GM21528 (cell line): ENCODE measurements at regions not wholly inside any gene's neighbourhood (a gene's known extent, or its start where the extent isn't known, plus 50 kb on each side); places are given as distances from the start of the nearest gene placed in this dataset.
"Not testable (repeated sequence)": the region's sequence is repeated elsewhere in the genome, so short reads cannot be mapped to it uniquely, and the experiment has no call there.

Source experiments
- ATAC-seq: cut with Tn5 transposase; IDR thresholded peaks from one replicate; pipeline ENCODE4 v1.9.1; 2021; ENCODE audit warnings: mild to moderate bottlenecking, moderate library complexity; ENCODE audit not compliant: unreplicated experiment, low FRiP score

DNA sequence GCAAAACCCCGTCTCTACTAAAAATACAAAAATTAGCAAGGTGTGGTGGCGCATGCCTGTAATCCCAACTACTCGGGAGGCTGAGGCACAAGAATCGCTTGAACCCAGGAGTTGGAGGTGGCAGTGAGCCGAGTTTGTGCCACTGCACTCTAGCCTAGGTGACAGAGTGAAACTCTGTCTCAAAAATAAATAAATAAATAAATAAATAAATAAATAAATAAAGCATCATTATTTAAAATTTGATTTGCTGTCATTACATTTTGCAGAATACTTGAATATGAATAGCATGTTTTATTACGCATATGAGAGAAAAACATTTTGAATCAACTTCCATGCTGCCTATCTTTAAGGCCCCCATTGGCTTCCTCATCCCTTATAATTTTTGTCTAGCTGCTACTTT lies 53.4 kb upstream of the MED14 start:
- not testable (repeated sequence) for ATAC-seq

DNA sequence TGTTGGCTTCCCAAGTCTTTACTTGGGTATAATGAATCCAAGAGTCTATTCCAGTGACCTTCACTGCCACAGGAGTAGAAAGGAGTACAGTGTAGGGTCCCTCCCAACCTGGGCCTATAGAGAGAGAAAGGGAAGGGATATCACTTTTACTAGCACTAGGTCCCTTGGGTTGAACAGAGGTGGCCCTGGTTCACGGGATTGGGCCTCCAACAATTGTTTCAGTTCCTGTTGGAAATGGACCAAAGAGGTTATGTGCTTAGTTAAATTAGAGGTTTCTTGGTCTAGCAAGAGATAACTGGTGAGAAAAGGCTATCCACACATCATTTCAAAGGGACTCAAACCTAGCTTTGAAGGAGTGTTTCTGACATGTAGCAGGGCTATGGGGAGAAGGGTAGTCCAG lies 57.1 kb upstream of the MED14 start:
- no peak for ATAC-seq

DNA sequence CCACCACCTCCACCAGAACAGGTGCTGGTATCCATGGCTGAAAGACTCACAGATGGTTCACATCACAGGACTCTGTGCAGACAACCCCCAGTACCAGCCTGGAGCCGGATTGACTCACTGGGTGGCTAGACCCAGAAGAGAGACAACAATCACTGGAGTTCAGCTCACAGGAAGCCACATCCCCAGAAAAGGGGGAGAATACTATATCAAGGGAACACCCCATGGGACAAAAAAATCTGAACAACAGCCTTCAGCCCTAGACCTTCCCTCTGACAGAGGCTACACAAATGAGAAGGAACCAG lies 59.4 kb upstream of the MED14 start:
- ATAC-seq = not testable (repeated sequence)

DNA sequence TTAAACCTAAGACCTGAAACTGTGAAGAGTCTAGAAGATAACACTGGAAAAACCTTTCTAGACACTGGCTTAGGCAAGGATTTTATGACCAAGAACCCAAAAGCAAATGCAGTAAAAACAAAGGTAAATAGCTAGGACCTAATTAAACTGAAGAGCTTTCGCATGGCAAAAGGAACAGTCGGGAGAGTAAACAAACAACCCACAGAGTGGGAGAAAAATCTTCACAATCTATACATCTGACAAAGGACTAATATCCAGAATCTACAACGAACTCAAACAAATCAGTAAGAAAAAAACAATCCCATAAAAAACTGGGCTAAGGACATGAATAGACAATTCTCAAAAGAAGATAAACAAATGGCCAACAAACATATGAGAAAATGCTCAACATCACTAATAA lies 64.4 kb upstream of the MED14 start:
- ATAC-seq = not testable (repeated sequence)

DNA sequence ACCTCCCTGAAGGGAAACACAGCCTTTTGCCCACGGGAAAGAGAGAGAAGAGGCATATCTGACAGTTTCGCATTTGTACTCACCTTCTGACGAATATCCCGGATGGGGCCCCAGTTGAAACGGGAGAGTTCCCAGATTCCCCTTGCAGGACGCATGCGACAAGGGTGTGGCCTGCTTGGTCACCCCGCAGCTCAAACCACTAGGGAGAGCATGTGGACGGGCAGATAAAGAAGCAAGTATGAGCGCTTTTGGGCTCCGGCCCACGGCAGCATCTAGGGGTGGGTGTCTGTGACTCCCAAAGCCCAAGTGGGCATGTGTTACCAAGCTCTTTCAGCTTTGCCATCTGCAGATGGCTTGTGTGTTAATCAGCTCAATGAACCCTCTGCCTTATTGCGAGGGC lies 70.1 kb upstream of the MED14 start:
- ATAC-seq = no peak

DNA sequence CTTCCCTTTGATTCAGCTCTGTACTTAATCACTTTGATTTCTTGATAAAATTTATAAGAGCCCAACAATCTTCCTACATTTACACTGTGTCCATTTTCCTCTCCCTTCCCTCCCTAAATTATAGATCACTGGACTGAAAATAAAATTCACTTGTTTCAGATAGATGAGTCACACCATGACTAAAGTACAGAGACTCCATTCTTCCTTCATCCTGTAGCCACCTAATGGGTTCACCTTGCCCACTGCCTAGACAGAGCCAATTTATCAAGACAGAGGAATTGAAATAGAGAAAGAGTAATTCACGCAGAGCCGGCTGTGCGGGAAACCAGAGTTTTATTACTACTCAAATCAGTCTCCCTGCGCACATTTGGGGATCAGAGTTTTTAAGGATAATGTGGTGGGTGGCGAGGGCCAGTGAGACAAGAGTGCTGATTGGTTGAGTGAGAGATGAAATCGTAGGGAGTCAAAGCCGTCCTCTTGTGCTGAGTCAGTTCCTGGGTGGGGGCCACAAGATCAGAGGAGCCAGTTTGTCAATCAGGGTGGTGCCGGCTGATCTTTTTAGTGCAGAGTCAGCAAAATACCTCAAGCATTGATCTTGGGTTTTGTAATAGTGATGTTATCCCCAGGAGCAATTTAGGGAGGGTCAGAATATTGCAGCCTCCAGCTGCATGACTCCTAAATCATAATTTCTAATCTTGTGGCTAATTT lies 71.3 kb upstream of the MED14 start:
- ATAC-seq = no peak

DNA sequence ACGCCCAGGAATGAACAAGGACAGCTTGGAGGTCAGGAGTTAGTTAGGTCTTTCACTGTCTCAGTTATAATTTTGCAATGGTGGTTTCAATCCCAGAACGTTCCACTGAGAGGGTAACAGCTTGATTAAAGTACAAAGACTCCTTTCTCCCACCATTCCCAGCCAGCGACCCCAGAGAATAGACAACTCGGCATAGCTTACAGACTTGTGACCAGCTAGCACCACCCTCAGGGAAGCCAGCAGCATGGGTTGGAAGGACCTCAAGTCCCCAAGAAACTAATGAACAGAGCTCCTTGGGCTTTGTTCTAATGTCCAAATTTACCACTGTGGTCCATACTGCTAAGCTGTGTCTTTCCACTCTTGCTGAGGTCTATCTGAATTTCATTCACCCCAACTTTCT lies 72.0 kb upstream of the MED14 start:
- no peak for ATAC-seq

DNA sequence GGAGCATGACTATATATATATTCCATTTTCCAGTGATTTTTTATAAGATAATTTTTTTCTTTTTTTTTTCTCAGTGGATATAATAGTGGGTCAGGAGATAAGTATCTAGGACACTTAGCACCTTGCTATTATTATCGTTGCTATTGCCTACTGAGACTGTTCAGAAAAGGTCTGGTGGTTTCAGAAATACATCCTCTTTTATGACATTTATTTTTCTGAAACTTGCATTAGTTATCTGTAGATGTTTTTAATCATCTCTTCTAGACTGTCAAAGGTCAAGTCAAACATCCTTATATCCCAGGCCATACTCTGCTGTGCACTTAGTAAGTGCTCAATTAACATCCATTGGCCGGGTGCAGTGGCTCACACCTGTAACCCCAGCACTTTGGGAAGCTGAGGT lies 72.9 kb upstream of the MED14 start:
- no peak for ATAC-seq

DNA sequence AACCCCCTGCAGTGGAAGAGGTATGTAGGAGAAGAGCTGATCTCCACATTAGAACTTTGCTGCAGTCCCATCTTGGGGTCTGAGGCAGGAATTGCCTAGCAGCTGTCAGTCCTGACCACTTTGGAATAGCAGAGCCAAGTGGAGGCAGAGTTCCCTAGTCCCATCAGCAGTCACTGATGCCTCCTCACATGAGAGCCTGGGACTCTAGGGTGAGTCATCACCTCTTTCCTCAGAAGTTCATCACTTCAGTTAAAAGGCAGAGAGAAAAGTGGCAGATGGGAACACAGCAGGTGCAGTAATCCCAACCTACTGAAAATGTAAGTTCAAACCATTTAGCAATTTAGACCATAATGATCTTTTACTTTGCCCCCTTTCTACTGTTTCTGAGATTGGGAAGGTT lies 73.9 kb upstream of the MED14 start:
- no peak for ATAC-seq

DNA sequence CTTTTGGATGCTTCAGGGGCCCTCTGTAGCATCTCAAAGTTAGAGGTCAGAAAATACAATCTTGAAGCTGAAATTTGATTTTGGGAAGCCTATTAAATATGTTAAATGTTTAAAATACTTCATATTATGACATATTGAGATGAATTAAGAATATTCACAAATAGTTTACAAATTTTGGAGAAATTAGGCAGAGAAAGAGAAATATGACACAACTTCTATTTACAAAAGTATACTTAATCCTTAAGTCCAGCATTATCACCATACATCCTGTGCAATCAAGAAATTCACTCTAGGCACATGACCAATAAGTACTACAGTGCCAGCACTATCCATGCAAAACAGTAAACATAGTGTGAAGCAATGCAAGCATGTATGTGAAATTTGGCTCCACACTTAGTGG lies 79.7 kb upstream of the MED14 start:
- not testable (repeated sequence) for ATAC-seq

DNA sequence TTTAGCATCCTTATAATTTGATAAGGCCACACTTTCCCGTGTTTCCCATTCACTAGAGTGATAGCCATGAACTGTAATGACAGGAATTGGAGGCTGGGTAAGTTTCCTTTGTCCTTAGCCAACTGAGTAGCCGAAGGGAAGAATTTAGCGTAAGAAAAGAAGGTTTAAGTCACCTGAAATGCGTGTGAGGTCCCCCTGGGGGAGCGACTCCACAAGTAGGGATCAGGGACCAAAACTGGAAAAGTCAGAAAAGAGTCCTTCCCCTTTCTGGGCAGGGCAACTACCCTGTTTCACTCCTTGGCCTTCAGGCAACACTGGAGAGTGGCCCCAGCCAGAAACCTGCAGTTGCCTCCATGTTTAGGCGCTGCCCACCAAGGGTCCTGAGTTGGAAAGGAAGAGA lies 81.6 kb upstream of the MED14 start:
- ATAC-seq = no peak

DNA sequence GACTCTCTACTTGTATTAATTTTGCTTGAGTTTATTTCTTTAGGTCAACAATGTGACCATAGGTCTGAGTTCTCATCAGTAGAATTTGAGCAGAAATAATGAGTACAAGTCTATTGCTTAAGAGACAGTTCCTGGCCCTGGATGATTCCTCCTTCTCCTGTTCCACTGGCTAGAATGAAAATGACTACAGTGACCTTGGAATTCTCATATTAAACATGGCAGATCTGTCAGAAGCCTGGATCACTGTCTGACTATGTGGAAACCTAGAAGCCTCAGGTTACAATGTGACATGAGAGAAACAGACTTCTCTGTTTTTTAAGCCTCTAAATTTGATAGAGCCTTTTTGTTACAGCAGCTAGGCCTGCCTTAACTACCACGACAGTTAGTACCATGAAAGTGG lies 82.9 kb upstream of the MED14 start:
- ATAC-seq = no peak

DNA sequence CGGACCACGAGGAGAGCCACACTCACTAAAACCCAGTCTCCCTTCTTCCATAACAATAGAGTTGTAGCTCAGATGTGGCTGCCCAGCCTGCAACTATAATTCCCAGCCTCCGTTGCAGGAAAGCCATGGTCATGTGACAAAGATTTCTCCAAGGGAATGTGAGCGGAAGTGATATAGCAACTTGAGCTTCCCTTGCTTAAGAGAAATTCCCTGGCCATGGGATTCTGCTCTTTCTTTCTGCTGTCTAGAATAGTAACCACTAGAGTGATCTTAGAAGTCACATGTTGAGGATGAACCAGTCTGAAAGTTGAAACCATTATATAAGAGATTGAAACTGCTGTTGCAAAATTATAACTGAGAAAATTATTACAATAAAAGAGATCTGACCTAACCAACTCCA lies 86.4 kb upstream of the MED14 start:
- no peak for ATAC-seq

DNA sequence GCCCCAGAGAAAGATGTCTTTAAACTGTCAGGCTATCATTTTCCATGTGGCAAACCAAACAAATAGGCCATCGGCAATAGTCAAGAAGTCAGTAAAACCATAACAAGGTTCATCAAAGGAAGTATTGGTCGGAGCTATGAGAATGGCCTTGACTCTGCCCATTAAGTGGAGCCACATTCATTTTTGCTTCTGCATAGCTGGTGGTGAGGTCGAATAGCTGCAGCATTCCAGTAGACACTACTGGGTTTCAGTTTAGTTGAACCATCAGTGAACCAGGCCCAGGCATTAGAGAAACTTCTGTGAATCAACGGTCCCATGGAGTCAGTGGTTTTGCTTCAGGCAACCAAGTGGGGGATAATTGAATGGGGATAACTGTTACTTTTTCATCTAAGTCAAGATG lies 92.0 kb upstream of the MED14 start:
- ATAC-seq = no peak

DNA sequence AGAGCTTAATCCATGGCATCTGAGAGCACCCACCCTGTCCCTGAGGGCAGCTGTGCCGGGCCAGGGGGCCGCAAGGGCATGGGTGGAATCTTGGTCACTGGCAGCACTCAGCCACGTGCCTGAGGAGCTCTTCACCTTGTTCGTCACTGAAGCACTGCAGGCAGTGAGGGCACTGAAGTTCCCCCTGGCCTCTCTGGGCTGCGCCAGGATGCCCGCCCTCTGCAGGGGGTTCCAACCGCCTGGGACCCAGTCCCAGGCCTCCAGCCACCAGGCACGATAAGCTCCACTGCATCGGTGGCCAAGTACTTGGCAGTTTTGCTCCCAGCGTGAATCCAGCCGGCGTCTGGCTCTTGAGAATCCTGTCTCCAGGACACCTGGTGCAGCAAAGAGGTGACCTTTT lies 96.4 kb upstream of the MED14 start:
- ATAC-seq = no peak

DNA sequence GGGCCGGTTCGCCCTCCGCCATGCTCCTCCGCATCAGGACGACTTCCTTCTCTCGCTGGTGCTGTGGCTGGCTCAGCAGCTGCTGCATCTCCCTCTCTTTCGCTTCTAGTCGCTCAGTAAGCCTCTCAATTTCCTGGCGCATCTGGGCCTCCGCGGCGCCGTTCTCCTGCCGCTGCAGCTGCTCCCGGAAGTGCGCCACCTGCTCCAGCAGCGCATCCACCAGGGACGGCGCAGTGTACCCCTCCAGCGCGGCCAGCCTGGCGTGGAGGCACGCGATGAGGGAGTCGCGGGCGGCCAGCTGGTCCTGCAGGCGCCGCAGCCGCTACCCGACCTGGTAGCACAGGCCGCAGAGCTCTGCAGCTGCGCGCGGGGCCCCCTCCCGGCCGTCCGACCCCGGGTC lies 97.4 kb upstream of the MED14 start:
- no peak for ATAC-seq

DNA sequence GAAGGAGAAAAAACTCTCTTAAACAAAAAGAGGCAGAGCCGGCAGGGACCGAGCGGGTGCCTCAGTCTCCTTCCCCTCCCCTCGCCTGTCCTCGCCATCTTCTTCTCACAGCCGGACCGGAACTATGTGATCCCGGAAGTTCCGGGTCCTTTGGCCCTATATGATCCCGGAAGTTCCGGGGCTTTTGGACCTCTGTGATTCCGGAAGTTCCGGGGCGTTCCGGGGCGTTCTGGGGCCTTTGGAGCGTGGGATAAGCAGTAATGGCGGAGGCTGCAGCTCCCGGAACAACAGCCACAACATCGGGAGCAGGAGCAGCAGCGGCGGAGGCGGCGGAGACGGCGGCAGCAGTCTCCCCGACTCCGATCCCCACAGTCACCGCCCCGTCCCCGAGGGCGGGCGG lies 98.9 kb upstream of the MED14 start:
- ATAC-seq = no peak

DNA sequence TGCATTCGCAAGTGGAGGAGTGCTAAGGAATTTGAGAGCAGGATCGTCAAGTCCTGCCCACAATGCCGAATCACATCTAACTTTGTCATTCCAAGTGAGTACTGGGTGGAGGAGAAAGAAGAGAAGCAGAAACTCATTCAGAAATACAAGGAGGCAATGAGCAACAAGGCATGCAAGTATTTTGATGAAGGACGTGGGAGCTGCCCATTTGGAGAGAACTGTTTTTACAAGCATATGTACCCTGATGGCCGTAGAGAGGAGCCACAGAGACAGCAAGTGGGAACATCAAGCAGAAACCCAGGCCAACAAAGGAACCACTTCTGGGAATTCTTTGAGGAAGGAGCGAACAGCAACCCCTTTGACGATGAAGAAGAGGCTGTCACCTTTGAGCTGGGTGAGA lies 100.2 kb upstream of the MED14 start:
- ATAC-seq = no peak

DNA sequence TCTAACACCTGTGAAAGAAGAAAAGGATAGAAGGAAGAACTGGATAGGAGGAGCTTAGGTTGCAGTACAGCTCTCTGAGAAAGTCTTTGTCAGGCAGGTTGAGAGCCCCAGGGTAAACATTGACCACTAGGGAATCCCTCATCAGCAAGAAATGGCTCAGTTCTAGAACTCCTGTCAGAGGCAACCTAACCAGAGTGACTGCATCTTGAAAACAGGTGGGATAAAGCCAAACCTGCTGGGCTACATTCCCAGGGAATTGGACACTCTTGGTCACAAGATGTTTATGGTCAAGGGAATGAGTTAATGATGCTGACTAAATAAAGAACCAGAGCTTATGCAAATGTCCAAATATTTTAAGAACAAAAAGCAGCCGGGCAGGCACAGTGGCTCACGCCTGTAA lies 108.3 kb upstream of the MED14 start:
- ATAC-seq = no peak

DNA sequence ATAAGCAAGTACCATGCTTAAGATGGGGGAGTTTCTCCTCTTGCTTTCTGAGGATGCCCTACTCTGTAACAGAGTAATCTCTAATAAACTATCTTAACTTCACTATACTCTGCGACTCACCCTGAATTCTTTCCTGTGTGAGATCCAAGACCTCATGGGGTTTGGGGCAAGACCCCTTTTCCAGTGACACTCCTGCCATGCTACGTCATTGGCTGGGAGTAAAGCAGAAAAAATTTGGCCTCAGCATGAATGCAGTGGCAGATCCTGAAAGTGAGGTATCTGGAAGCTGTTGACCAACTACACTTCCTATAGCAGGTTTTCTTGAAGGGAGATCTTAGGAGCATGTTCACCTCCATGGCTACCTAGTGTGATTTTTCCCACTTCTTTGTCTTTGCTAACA lies 109.1 kb upstream of the MED14 start:
- ATAC-seq = no peak

DNA sequence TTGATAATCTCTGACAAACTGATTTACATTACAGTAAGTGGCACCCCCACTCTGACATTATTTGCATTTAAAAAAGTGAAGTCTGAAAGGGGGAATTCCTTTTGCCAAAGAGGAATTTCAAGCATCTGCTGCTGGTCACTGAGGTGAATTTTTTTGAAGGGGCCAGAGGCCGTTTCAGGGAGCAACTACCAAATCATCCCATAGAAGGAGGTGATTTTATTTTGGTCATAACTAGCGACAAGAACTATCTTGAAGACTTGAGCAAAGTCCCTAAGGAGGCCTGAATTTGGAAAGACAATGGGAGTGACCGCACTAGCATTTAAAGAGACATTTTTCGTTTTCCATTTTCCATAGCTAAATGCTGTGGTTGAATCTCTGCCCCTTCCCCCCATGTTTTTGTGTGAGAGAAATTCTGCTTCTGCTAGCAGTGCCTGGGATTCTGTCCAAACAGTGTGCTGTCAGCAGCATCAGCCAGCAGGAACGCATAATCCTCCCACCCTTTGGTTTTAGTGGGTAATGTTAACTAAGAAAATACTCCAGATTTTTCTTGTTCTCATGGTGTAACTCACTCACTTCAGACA lies 110.1 kb upstream of the MED14 start:
- no peak for ATAC-seq

DNA sequence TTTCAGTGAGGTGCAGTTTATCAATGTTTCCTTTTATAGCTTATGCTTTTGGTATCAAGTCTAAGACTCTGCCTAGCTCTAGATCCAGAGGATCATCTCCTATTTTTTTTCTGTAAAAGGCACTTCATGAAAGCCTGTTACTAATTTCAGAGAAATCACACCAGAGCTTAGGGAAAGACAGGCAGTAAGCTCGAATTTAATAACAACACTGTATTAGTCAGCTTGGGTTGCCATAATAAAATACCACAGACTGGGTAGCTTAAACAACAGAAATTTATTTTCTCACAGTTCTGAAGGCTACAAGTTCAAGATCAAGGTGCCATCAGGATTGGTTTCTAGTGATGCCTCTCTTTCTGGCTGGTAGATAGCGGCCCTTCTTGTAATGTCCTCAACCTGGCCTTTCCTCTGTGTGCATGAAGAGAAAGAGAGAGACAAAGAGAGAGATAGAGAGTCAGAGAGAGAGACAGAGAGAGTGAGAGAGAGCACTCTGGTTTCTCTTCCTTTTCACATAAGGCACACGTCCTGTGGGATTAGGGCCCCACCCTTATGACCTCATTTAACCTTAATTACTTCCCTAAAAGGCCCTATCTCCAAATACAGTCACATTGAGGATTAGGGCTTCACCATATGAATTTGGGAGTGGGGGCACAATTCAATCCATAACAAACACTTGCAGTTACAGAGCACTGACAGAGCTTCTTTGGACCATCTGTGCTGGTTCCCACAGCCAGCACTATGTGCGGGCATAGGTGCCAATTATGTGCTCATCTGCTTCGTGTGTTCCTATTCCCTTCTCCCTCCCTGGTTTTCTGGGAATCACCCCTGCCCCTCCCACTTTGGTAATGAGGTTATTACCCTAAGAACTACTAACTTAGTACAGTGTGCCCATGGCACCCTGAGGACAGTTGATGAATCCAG lies 114.8 kb upstream of the MED14 start:
- no peak for ATAC-seq
